Stimulated activated CD8-positive, alpha-beta memory T cell treated with anti-CD3 and anti-CD28 coated beads, Interleukin-4, amount 100 ng/mL, for 1 hour (primary cell): ENCODE measurements at regions not wholly inside any gene's neighbourhood (a gene's known extent, or its start where the extent isn't known, plus 50 kb on each side); places are given as distances from the start of the nearest gene placed in this dataset.

Experiments
- DNase-seq, 2 donors: peaks; one replicate each; pipeline ENCODE4 v3.0.0-alpha.2; 2020; ENCODE audit warnings: low read depth in 2 of 2, low spot score in 1 of 2

DNA sequence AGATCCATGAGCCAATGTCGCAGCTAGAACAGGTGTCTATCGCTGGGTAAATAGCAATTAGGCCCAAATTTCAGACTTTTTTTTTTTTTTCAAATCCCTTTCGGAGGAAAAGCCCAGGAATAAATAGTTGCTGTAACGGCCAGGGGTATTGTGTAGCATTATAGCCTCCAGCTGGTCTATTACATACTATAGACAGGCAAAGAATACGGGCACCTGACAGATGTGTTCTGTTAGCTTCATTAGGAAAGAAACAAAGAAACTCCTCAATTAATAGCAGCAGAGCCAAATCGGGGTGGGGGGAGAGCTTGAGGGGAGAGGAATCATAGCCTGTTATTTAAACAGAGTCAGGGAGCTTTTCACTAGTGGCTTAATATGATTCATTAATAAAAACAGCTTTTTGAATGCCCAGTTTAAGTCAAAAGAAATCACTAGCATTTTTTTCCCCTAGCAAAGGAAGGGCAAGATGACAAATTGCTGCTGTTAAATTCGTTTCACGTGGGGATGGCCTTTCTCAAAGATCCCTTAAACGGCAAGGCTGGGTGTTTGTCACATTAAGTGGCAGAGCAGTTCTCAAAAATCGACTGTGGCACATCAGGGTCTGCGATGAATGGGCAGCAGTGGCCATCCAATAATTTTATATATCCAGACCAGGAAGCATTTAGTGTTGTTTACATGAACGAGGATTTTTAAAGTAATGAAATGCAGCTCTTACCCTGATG is 139.4 kb downstream of the ID4 start:
- no peak for DNase-seq

GRCh38 chr6:19979059-19979458 is 141.9 kb downstream of the ID4 start:
- no peak for DNase-seq

DNA sequence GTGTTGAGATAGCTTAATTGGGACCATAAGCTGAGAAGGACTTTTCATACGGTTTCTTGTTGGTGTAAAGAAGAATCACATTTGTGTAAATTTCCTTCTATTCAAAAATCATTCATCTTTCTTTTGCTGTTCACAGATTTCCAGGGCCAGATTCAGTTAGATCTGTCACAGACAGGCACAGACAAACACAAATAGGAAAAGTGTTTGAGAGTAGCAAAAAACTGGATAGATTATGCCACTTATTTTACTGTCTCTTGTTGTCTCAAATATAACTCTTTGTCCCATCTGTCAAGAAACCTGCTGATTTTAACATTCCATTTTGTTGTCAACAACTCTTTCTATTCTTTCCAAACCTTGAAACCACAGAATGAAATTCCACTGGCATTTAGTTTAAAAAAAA is 142.8 kb downstream of the ID4 start:
- no peak for DNase-seq

- DNase-seq: no peak
Observed at GRCh38 chr6:19983374-19983773, 146.2 kb downstream of the ID4 start.

DNA sequence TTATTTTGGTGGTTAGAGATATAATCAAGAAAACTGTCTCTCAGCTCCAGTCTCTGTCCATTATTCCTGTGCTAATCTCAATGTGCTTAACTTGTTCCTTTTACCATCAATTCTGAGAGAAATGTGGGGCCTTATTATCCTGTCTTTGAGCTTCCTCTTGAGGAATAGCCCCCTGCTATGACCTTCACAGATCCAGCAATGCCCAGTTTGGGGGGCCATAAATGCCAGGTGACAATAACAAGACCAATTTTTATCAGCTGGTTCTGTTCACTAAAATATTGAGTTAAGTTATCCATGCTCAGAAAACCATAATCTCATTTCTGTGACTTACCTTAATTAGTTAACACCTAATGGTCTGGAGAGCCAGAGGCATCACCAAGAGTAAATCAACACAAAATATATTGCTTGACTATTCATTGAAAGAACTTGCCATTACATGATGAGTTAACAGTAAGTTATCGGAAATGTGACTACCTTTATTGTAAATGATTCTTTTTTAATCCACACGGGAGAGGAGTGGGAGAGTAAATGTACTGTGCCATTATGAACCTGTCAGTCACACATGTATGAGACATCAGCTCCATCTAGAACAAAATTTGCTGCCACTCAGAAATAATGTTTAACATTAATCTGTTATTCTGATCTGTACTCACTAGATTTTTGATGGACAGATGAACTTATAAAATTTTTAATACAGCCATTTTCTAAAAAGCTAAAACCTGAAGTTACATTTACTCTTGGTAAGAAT is 149.7 kb downstream of the ID4 start:
- DNase-seq: no peak

GRCh38 chr6:19988555-19988954 is 151.4 kb downstream of the ID4 start:
- DNase-seq: no peak

DNA sequence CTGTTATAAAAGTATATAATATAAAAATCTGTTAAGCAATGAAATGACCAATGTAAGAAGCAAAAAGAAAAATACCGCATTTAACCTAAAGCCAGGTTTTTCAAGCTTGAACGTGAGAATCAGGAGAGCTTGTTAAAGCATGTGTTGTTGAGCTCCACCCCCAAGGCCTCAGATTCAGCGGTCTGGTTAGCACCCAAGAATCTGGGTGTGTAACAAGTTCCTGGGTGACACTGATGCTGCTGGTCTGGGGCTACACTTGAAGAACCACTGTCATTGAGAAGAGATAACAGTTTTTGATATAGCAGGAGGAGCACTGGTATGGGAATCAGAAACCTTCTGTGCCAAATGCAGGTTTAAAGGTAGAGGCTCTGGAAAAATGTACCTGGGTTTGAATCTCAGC is 154.0 kb downstream of the ID4 start:
- no peak for DNase-seq

DNA sequence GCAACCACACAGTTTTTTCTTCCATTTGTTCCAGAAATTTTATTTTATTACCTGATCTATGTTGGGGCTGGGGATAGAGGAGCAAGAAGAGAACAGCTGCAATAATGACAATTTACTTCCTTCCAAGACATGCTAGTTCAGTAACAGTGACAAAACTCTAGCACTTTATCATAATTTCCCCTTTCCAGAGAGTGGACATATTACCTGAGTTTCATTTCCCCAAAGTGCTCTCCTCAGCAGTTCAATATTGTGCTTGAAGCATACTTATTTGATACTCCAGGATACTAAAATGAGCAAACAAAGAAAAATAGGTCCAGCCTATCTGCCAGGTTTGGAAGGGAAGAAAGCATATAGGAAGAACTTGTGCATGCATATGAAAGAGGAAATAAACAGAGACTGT is 157.7 kb downstream of the ID4 start:
- no peak for DNase-seq

DNA sequence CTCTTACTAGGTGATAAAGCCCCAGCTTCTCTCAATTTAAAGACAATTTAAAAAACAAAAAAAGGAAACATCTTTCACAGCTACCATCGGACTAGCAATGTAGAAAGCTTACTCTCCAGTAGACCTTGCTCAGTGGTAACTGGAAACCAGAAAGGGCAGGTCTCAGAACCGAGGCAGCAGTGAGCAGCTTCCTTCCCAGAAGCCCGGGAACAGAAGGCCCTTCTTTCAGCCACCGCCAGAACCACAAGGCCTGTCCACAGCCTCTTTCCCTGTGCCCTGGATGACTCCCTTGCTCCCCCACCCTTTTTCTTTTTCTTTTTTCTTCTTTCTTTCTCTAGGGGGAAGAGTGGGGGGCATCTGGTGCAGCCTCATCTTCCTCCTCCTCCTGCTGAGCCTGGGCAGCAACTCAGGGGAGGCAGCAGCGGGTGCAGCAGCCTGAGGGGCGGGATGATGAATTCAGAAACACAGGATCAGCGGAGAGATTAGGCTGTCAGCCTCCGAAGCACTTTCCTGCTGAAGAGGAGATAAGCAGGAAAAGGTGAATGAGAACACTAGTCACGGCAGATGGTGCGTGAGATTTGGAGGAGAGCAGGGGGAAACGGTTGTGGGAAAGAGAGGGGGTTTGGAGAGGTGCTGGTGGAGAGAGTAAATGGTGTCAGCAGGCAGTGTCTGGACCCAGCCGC is 158.5 kb downstream of the ID4 start:
- no peak for DNase-seq

- no peak for DNase-seq
Observed at GRCh38 chr6:19997104-19997503, 159.9 kb downstream of the ID4 start.

DNA sequence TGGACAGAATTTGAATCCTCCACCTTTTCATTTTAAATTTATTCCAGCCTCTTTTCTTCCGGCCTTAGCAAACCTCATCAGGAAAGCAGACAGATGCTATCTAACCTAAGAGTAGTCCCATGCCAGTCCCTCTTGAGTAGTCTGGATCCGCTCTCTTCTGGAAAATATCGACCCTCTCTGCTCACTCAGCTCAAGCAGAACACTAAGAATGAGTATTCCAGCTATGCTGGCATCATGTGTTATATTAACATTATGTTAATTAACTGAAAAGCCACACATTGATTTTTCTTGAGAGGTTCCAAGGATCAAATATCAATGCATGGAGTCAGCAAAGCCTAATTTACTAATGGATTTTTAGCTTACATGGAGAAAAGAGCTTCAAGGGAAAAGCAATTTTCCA is 161.4 kb downstream of the ID4 start:
- no peak for DNase-seq

DNA sequence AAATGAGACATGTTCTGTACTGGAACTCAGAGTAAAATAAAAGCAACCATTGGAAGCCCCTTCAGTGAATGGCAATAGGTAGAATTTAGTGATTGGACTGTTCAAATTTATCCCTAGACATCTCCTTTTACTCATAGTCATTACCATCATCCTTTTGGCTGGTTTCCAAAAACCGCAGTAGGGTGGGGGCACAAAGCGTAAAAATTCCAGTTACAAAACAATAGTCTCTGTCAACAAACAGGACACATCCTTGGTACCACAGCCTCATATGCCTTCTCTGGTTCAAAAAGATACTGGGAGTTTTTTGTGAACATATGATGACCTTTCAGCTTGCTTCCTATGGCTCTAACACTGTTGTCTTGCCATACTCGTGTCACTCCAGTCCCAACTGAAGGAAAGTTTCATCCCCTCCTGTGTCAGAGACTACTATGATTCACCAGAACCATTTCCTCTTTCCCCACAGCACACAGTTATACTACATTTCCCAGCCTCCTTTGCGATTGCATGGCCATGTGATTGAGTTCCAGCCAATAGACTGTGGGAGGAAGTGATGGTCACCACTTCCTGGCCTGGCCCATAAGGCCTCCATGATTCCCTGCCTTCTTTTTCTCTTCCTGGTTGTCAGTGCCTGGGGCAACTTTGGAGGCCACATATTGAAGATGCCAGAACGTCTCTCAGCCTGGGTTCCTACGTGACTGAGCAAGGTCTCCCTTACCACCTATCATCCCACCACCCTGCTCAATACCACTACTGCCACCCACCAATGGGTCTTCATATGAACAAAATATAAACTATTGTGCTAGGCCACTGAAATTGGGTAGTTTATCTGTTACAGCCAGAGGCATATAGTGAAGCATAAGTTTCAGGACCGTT is 162.4 kb downstream of the ID4 start:
- DNase-seq: no peak

GRCh38 chr6:20001286-20001685 is 164.1 kb downstream of the ID4 start:
- no peak for DNase-seq

GRCh38 chr6:20006037-20006436 is 168.9 kb downstream of the ID4 start:
- no peak for DNase-seq

GRCh38 chr6:20008131-20008530 is 171.0 kb downstream of the ID4 start:
- no peak for DNase-seq

GRCh38 chr6:20013066-20013861 is 176.1 kb downstream of the ID4 start:
- DNase-seq: no peak

GRCh38 chr6:20014508-20014907 is 177.3 kb downstream of the ID4 start:
- no peak for DNase-seq

GRCh38 chr6:20020526-20020925 is 183.4 kb downstream of the ID4 start:
- no peak for DNase-seq

GRCh38 chr6:20021795-20022194 is 184.6 kb downstream of the ID4 start:
- DNase-seq: no peak

GRCh38 chr6:20023549-20024315 is 186.6 kb downstream of the ID4 start:
- DNase-seq: peak in 1 of 2 donors; percentile 2
